ENCODE measurements at regions not wholly inside any gene's neighbourhood (a gene's known extent, or its start where the extent isn't known, plus 50 kb on each side); places are given as distances from the start of the nearest gene placed in this dataset.

GRCh38 chr9:115495836-115496235 is 377.9 kb upstream of the TNC start:
- TF ChIP-seq, protein P1, sequence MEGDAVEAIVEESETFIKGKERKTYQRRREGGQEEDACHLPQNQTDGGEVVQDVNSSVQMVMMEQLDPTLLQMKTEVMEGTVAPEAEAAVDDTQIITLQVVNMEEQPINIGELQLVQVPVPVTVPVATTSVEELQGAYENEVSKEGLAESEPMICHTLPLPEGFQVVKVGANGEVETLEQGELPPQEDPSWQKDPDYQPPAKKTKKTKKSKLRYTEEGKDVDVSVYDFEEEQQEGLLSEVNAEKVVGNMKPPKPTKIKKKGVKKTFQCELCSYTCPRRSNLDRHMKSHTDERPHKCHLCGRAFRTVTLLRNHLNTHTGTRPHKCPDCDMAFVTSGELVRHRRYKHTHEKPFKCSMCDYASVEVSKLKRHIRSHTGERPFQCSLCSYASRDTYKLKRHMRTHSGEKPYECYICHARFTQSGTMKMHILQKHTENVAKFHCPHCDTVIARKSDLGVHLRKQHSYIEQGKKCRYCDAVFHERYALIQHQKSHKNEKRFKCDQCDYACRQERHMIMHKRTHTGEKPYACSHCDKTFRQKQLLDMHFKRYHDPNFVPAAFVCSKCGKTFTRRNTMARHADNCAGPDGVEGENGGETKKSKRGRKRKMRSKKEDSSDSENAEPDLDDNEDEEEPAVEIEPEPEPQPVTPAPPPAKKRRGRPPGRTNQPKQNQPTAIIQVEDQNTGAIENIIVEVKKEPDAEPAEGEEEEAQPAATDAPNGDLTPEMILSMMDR (conservative IDR thresholded peaks at IDR 0.05; ENCODE audit: low read depth, low read length): no peak
- no peak overlapping the region for H3K9ac ChIP-seq

DNA sequence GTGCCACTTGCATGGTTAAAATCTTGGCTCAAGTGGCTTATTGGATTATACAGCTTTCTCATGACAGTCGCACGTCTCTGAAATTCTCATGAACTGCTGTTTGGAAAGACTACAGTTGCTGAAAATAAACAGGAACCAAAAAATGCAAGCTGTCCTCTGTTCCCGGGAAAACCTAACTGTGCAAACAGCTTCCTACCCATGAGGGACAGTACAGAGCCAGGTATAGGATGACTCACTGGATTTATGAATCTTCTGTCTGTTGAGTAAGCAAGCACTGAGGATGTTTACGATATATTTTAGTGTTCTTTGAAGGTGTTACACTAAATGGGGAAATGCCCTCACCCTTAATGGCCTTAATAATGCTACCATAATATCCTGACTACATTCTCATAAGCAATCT is 380.3 kb upstream of the TNC start:
- H3K36me3 ChIP-seq (ENCODE audit: insufficient read depth): no peaks in the 10 kb centered on the region
- TF ChIP-seq, protein P1 (conservative IDR thresholded peaks at IDR 0.05; ENCODE audit: low read depth, low read length): no peak
- no peak overlapping the region for H3K9ac ChIP-seq
- no peak overlapping the region for H3K4me2 ChIP-seq
- no peak overlapping the region for H3K4me3 ChIP-seq (IDR thresholded peaks at IDR 0.05; ENCODE audit: insufficient read depth, low read depth, low read length)
- H4K20me1 ChIP-seq (ENCODE audit: insufficient read depth): no peaks in the 10 kb centered on the region
- no peaks in the 10 kb centered on the region for H3K27me3 ChIP-seq (ENCODE audit: insufficient read depth, low read depth)
- H3K4me1 ChIP-seq (ENCODE audit: low read depth, poor library complexity, severe bottlenecking): no peaks in the 10 kb centered on the region
- H3K27ac ChIP-seq: no peak overlapping the region
- no peaks in the 10 kb centered on the region for H3K79me2 ChIP-seq (ENCODE audit: insufficient read depth, low read depth)
- H2AFZ ChIP-seq (ENCODE audit: low read depth): no peak overlapping the region

More at GRCh38 chr9:115495836-115496235, 377.9 kb upstream of the TNC start:
- H3K4me3 ChIP-seq (IDR thresholded peaks at IDR 0.05; ENCODE audit: insufficient read depth, low read depth, low read length): no peak overlapping the region
- no peak overlapping the region for H3K4me2 ChIP-seq
- no peaks in the 10 kb centered on the region for H3K79me2 ChIP-seq (ENCODE audit: insufficient read depth, low read depth)
- H3K27me3 ChIP-seq (ENCODE audit: insufficient read depth, low read depth): no peaks in the 10 kb centered on the region
- no peaks in the 10 kb centered on the region for H4K20me1 ChIP-seq (ENCODE audit: insufficient read depth)
- H2AFZ ChIP-seq (ENCODE audit: low read depth): no peak overlapping the region
- H3K27ac ChIP-seq: no peak overlapping the region
- no peaks in the 10 kb centered on the region for H3K36me3 ChIP-seq (ENCODE audit: insufficient read depth)
- H3K4me1 ChIP-seq (ENCODE audit: low read depth, poor library complexity, severe bottlenecking): no peaks in the 10 kb centered on the region

DNA sequence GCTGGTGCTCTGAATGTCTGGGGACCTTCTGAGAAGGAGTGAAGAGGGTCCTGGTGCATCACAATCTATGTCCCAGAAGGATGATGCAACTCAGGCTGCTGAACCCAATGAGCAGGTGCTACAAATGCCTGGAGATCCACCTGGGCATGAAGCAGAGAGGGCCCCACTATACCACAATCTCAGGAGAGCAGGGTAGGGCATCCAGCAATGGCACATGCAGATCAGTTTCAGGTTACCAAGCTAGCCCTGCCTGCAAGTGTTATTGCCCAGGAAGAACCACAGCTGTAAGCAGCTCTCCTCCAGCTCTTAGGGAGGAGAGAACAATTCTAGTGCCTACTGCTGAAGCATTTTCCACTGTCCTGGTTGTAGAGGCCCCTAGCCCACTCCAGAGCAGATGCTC is 389.2 kb upstream of the TNC start:
- H3K79me2 ChIP-seq (ENCODE audit: insufficient read depth, low read depth): no peaks in the 10 kb centered on the region
- no peak overlapping the region for H3K4me3 ChIP-seq (IDR thresholded peaks at IDR 0.05; ENCODE audit: insufficient read depth, low read depth, low read length)
- no peaks in the 10 kb centered on the region for H3K36me3 ChIP-seq (ENCODE audit: insufficient read depth)
- TF ChIP-seq, protein P1 (conservative IDR thresholded peaks at IDR 0.05; ENCODE audit: low read depth, low read length): no peak
- H2AFZ ChIP-seq (ENCODE audit: low read depth): no peak overlapping the region
- H3K9ac ChIP-seq: no peak overlapping the region
- no peaks in the 10 kb centered on the region for H4K20me1 ChIP-seq (ENCODE audit: insufficient read depth)
- peaks cover 6% of the 10 kb centered on the region for H3K4me1 ChIP-seq (ENCODE audit: low read depth, poor library complexity, severe bottlenecking)
- H3K27me3 ChIP-seq (ENCODE audit: insufficient read depth, low read depth): no peaks in the 10 kb centered on the region
- no peak overlapping the region for H3K27ac ChIP-seq
- H3K4me2 ChIP-seq: no peak overlapping the region

DNA sequence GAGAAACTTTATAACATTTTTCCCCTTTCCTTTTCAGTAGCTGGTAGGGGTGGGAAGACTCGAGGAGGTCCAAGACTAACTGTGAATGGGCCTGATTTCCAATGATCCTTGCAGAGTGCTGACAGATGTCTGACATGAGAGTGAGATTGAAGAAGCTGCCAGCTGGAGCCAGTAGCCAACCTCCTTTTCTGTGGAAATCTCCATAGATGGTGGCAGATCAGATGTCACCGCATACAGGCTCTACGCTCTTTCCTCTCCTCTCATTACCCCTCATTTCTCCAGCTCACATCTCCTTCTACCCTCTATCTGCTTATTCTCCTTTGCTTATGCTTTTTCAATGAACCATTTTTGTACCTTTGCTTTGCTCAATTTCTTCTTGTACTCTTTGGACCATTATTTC is 395.2 kb upstream of the TNC start:
- Histone ChIP-seq H2AFZ (ENCODE audit: low read depth) (no peak overlapping the region), H3K79me2 (ENCODE audit: insufficient read depth, low read depth) (no peaks in the 10 kb centered on the region), H3K4me2 (no peak overlapping the region), H3K4me3 (IDR thresholded peaks at IDR 0.05; ENCODE audit: insufficient read depth, low read depth, low read length) (no peak overlapping the region), H3K27ac (no peak overlapping the region), H3K36me3 (ENCODE audit: insufficient read depth) (no peaks in the 10 kb centered on the region), H3K27me3 (ENCODE audit: insufficient read depth, low read depth) (no peaks in the 10 kb centered on the region), H3K4me1 (ENCODE audit: low read depth, poor library complexity, severe bottlenecking) (no peaks in the 10 kb centered on the region), H3K9ac (no peak overlapping the region), H4K20me1 (ENCODE audit: insufficient read depth) (no peaks in the 10 kb centered on the region)
- TF ChIP-seq, protein P1 (conservative IDR thresholded peaks at IDR 0.05; ENCODE audit: low read depth, low read length): no peak
